HepG2 (cell line): ENCODE measurements at regions not wholly inside any gene's neighbourhood (a gene's known extent, or its start where the extent isn't known, plus 50 kb on each side); places are given as distances from the start of the nearest gene placed in this dataset.
"Not testable (repeated sequence)": the region's sequence is repeated elsewhere in the genome, so short reads cannot be mapped to it uniquely, and the experiment has no call there.

ENCODE experiments used
- CEBPB ChIP-seq: IDR thresholded peaks from 2 replicates; pipeline ENCODE4 v1.6.1; 2011; ENCODE audit warnings: low read depth, low read length, improper control_type of control experiment, borderline replicate concordance
- CREB3 ChIP-seq: sonication (generic); formaldehyde crosslinking; IDR thresholded peaks from 2 replicates; pipeline ENCODE4 v1.5.0; 2020; ENCODE audit warnings: missing genetic modification reagents
- CTCF ChIP-seq: sonication (generic); formaldehyde crosslinking; IDR thresholded peaks from 2 replicates; pipeline ENCODE4 v1.5.0; 2020; ENCODE audit warnings: mild to moderate bottlenecking, missing genetic modification reagents, moderate library complexity
- FOXP4 ChIP-seq: sonication (generic); formaldehyde crosslinking; IDR thresholded peaks from 2 replicates; pipeline ENCODE4 v1.4.0; 2020; ENCODE audit warnings: missing genetic modification reagents
- GABPA ChIP-seq, 2 experiments: IDR thresholded peaks; 2 replicates each; pipeline ENCODE4 v1.6.1; 2011 to 2016; ENCODE audit warnings: low read depth in 2 of 2, low read length in 1 of 2, missing biosample characterization in 1 of 2, missing genetic modification characterization in 1 of 2
- POLR2G ChIP-seq: fragments of 200-400 bp; formaldehyde crosslinking; IDR thresholded peaks from 2 replicates; pipeline ENCODE4 v1.6.1; 2018; ENCODE audit warnings: mild to moderate bottlenecking, low read depth, low read length, moderate library complexity
- SIX4 ChIP-seq: sonication (generic); formaldehyde crosslinking; IDR thresholded peaks from 2 replicates; pipeline ENCODE4 v1.4.0; 2020; ENCODE audit warnings: missing genetic modification reagents
- SP140L ChIP-seq: sonication (generic); formaldehyde crosslinking; IDR thresholded peaks from 2 replicates; pipeline ENCODE4 v1.4.0; 2020; ENCODE audit warnings: missing genetic modification reagents, borderline replicate concordance
- ZBTB26 ChIP-seq: IDR thresholded peaks from 2 replicates; pipeline ENCODE4 v1.6.1; 2016; ENCODE audit warnings: missing compliant biosample characterization, missing genetic modification reagents, borderline replicate concordance
- ZFYVE20 ChIP-seq: sonication (generic); formaldehyde crosslinking; IDR thresholded peaks from 2 replicates; pipeline ENCODE4 v1.8.0; 2023; ENCODE audit warnings: low read depth, mild to moderate bottlenecking, moderate library complexity, missing genetic modification reagents, borderline replicate concordance
- ZNF768 ChIP-seq: sonication (generic); formaldehyde crosslinking; IDR thresholded peaks from 2 replicates; pipeline ENCODE4 v1.4.0; 2020; ENCODE audit warnings: missing genetic modification reagents

- TF ChIP-seq SIX4; SP140L; CREB3 (CRISPR knock-in tag); ZFYVE20 (CRISPR knock-in tag); CEBPB; GABPA (IDR thresholded peaks at IDR 0.05; ENCODE audit: low read depth, low read length); GABPA (CRISPR knock-in tag; IDR thresholded peaks at IDR 0.05; ENCODE audit: low read depth); ZNF768 (CRISPR knock-in tag); CTCF; FOXP4 (CRISPR knock-in tag); POLR2G; ZBTB26: not testable (repeated sequence)
Measured at GRCh38 chr11:130566360-130566759, 117.9 kb downstream of the ADAMTS15 start.
